Fibroblast of peridontal ligament (primary cell): ENCODE measurements at regions not wholly inside any gene's neighbourhood (a gene's known extent, or its start where the extent isn't known, plus 50 kb on each side); places are given as distances from the start of the nearest gene placed in this dataset.
"Not testable (repeated sequence)": the region's sequence is repeated elsewhere in the genome, so short reads cannot be mapped to it uniquely, and the experiment has no call there.

Experiments
- DNase-seq: peaks from one replicate; pipeline ENCODE4 v3.0.0-alpha.2; 2010; ENCODE audit errors: extremely low read depth

DNA sequence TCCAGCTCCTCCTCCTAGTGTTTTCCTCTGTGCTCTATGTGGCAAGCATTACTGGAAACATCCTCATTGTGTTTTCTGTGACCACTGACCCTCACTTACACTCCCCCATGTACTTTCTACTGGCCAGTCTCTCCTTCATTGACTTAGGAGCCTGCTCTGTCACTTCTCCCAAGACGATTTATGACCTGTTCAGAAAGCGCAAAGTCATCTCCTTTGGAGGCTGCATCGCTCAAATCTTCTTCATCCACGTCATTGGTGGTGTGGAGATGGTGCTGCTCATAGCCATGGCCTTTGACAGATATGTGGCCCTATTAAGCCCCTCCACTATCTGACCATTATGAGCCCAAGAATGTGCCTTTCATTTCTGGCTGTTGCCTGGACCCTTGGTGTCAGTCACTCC lies 64.0 kb downstream of the OR4F15 start:
- DNase-seq = not testable (repeated sequence)

DNA sequence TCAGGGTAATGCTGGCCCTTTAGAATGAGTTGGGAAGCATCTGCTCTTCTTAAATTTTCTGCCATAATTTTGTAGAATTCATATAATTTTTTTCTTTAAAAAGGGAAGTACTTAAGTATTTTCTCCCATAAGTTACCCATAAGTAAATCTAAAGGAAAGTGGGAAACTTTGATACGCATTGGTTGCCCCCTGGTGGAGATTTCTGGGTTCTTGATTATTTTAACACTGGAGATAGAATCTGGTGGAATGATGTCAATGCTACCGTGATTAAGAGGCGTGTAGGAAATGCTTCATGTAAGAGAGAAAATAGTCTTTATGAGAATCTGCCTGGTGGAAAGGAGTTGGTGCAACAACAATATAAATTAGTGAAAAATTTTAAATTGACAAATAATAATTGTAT lies 65.6 kb downstream of the OR4F15 start:
- peak; percentile 38 for DNase-seq

DNA sequence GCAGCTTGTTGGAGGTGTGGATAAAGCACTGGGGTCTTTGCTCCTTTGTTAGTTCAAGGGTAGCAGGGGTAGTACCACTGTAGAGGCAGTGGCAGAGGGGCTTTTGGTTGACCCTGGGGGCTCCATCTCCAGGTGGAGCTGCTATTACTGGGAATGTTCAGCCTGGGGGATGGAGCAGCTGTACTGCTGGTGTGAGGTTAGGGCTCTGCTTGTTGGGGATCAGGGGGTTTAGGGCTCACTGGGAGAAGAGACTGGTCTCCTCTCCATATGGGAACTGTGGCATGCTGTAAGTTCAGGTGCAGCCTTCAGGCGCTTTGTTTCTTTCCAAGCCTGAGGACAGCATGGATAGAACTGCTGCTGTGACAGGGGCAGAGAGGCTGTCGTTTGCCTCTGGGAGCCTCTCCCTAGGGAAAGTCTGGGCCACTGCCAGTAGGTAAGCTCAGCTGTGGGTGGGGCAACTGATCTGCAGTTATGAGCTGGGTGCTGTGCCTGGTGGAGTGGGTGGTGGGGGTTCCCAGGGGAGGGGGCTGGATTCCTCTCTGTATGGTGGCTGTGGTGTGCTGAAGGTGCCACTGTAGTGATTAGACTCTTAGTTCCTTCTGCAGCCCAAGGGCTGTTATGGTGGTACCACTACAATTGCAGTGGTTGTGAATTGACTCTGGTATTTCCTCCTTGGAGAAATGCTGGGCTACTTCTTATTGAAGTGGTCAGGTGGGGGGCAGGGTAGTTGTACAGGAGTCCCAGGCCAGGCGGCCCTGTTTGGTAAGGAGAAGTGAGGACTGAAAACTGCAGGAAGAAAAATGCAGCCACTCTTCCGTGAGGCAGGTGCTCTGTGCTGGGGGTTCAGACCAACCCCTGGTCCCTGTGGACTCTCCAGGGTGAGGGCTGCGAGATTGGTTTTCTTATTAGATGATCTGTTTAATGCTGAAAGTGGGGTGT lies 100.6 kb downstream of the OR4F15 start:
- not testable (repeated sequence) for DNase-seq

DNA sequence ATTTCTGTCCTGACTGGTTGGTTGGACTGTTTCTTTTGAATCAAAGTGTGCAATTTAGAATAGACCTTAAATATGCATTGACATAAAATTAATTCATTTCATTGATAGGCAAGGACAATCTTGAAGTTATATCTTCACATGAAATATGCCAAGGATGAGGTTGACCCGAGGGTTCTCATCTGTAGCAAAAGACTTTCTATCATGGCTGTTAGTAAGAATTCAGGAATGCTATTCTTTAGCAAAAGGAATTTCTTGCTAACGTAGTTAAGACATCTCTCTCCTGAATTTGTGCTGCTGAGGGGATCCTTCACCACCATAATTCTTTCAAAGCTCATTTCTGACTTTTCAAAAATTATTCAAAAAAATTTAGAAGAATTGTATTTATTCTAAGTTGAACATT lies 112.6 kb downstream of the OR4F15 start:
- not testable (repeated sequence) for DNase-seq

DNA sequence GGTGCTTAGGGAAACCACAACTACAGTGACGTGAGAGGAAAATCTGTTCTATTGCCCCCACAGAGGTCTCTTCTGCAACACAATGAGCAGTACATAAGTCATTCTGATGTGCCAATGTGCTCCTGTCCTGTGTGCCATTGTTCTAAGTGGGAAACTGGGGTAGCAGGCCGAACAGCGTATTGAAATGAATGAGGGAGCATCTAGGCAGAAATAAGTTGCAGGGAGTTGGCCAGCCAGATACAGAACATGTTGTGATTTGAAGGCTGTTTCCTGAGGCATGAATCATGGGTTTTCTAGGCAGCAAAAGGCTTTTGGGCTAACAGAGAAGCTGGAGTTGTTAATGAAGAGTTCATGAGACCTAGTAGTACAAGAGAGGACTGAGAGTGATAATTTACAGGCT lies 122.5 kb downstream of the OR4F15 start:
- not testable (repeated sequence) for DNase-seq

DNA sequence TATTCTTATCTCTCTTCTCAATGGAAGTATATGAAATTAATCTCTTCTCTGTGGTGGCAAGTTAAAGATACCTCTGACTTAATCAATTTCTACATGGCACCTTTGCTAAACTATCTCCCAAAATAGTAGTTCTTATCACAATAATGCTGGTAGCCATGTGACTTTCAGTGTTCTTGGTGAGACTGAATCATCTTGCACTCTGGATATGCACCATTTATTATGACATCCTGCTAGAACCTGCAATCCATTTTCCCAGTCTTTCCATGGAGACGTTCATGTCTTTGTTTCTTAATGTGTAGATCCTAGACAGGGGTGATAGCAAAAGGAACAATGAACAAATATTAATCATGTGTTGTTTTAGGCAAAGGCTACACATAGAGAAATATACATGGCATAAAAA lies 125.4 kb downstream of the OR4F15 start:
- DNase-seq = not testable (repeated sequence)

DNA sequence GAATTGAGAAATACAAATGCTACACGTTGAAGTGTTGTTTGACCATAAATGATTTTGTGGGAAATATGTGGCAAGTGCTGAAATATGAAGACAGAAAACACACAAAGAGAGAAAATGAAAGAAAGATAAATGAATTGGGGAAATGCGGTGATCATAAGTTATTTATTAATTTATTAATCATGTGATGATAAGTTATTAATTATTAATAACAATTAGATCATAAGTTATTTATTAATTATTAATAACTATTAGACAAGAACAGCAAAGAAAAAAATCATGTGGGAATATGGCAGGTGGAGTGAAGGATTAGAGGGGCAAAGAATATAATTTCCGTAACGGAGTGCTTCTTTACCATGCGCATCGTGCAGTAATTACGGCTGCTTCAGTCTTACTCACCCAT lies 126.6 kb downstream of the OR4F15 start:
- not testable (repeated sequence) for DNase-seq

DNA sequence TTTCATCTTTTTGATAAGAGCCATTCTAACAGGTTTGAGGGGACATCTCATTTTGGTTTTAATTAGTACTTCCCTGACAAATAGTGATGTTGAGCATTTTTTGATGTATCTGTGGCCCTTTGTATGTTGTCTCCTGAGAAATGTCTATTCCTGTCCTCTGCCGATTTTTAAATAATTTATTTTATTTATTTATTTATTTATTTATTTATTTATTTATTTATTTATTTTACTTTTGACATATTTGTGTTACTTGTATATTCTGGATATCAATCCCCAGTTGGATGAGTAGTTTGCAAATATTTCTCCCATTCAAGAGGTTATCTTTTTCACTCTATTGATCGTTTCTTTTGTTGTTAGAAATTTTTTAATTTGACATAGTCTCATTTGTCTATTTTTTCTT lies 133.9 kb downstream of the OR4F15 start:
- DNase-seq = not testable (repeated sequence)

DNA sequence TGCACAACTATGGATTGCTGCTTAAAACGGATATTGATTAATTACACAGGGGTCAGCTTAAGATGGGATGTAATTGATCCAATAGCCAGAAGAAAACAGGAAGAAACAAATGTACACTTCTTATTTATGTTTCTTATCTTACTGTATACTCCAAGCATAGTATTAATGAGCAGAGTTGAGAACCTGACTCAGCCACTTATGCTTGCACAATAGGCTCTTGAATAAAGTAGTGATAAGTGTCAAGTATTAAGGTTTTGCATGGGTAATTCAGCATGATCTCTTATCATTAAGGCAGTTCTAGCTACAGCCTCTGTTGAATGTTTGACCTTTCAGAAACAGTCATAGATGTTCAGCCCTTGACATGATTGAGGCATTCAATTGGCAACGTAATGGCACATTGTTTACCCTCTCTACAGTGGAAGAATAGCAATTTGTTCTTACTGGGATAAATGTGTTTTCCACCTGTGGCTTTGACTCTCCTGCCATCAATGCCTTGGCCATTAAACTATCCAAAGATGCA lies 136.5 kb downstream of the OR4F15 start:
- not testable (repeated sequence) for DNase-seq

DNA sequence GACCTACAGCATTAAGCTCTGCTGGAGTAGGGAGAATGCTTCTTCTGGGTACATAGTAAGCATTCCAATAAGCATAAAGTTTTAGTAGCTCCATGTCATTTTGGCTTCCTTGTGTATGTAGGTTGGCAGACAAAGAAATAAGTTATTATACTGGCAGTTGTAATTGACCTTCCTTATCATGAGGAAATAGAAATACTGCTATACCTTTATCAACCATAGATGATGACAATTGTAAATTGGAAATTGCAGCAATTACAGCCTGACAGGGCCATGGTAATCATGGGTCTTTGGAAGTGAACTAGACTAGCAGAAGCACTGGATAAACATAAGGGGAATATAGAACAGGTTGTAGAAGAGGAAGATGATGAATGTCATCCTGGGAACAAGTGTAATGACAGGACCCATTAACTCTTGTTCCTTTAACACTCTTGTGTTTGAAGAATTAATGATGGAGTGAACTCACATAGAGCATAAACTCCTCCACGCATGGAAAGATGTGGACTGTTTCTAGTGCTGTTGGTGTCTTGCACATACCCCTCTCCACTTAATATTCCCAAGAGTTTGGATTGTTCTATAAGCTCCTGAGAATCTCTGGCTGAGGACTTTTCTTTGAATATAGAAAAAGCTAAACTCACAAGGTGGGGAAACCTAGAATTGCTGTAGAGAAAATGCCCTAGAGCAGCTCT lies 137.5 kb downstream of the OR4F15 start:
- DNase-seq = not testable (repeated sequence)

DNA sequence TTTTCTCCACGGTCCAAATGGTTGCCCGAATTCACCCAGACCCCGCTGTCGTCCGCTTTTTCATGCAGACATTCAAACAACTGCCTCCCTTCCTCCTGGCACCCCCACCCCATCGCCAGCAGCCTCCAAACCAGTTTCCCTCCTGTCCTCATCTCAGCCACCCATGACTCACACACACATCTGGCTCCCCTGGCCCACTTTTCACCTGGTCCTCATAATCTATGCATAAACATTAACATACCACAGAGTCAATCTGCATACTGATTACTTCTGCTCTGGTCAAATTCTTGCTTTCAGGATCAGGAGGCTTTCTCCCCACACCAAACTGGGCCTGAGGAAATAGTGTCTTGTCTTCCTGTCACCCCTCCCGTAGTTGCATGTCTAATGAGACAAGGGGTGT lies 142.0 kb downstream of the OR4F15 start:
- DNase-seq = not testable (repeated sequence)

DNA sequence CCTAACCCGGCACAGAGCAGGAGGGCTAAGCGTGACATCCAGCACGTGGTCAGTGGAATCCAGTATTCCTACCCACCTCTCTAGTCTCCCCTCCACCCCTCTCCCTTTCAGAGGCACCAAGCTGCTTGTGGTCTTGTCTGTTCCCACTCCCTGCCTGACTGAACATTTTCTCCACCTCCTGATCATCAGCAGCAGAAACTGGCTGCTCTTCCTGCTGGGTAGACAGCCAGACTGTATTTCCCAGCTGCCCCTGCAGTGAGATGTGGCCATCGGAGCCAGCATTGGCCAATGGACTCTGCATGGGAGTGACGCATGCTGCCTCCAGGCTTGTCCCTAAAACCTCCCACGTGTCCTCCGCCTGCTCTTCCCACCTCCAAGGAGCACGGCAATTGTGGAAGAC lies 143.8 kb downstream of the OR4F15 start:
- peak; percentile 56 for DNase-seq

DNA sequence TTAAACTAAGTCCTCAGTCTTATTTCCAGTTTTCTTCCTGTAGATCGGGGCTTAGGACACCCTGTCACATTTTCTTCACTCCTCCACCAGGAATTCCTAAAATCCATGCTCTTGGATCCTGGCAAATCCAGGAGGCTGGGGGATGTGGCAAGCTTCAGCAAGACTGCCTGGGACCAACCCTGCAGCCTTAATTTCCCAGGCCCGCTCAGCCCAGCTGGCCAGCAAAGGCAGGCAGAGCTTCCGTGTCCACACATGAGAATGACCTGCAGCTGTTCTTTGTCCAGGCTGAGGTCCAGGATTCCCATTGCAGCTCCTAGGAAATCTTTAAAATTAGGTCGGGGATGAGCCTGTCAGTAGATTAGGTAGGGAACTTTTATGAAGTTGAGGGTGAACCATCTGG lies 146.7 kb downstream of the OR4F15 start:
- DNase-seq = peak; percentile 20

DNA sequence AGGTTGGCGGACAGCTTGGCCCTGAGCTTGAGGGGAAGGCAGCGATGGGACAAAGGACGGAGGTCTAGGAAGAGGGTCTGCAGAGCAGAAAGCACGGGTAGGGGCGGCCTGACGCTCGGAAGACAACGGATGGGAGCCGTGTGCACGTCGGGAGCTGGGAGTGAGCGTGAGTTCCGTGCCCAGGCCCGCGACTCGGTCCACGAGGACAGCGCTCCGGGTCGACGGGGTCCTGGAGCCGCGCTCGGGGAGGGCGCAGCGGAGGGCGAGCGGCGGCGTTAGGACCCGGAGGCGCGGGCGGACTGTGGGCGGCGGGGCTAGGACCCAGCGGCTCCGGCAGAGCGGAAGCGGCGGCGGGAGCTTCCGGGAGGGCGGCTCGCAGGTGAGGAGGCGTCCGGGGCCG lies 149.3 kb downstream of the OR4F15 start:
- not testable (repeated sequence) for DNase-seq

DNA sequence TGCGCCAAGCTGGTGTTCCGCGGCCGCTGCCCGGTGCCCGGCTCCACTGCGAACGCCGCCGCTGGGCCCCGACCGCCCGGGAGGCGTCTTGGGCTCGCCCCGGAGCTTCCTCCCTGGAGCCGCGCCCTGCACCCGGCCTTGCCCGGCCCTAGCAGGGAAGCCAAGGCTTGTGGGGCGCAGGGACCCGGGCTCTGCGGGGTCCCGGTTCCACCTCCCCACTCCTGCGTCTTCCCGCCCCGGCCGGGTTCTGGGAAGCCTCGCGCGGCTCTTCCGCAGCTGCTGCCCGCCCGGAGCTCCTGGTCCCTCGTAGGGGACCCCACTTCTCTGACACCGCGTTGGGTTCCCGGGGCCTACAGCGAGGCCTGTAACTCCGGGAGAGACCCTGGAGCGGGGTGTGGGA lies 149.8 kb downstream of the OR4F15 start:
- not testable (repeated sequence) for DNase-seq

DNA sequence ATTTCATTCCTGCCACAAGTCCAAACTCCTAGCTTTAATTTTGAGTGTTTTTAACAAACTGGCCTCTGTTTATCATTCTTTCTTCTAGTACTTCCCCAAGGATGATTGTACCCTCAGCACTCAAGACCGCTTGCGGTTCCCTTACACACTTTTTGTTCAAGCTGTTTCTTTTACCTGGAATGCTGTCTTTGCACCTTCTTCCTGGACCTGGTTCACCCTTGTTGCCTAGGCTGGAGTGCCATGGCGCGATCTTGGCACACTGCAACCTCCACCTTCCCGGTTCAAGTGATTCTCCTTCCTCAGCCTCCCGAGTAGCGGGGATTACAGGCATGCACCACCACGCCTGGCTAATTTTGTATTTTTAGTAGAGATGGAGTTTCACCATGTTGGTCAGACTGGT lies 151.7 kb downstream of the OR4F15 start:
- DNase-seq = not testable (repeated sequence)

DNA sequence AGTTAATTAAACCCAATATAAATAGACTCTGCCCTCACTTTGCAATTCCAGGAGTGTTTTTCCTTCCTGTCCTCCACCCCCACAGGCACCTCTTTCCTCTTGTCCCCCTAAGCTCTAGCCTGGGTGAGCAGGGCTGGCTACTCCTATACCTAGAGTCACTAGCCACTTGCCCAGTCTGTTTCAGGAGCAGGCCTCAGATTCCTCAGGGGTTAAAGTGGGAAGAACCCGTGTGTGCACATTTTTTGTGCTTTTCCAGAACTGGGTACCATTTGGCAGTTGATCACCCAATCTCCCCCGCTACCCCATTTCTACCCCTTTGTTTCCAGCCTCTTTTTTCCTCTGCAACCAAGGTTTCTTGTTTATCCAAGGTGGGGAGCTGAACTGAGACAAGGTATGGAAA lies 153.4 kb downstream of the OR4F15 start:
- not testable (repeated sequence) for DNase-seq

DNA sequence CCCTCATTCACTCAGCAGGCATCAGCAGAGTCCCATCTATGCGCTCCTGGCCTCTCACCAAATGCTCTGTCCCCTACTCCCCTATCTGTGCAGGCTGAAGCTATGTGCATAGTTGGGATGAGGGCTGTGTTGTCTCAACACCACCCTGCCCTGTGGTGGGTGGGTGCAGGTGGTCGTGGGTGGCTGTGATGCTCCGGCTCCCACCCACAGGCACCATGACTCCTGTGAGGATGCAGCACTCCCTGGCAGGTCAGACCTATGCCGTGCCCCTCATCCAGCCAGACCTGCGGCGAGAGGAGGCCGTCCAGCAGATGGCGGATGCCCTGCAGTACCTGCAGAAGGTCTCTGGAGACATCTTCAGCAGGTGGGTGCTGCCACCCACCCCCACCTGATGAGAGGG lies 153.9 kb downstream of the OR4F15 start:
- not testable (repeated sequence) for DNase-seq

DNA sequence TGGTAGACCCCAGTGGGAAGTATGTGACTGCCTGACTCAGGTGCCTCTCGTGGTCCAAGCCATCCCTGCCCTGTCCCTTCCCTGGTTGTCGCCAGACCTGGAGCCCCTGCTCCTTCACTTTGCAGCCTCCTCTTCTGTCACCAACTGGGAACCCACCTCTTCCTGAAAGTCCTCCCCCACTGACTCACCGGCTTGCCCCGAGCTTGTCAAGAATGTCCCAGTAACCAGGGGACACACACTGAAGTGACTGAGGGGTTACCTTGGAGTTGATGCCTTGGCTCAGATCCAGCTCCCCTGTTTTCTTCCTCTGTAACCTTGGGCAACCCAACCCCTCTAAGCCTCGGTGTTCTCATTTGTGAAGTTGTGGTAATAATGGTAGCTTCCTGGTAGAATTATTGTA lies 155.4 kb downstream of the OR4F15 start:
- DNase-seq = not testable (repeated sequence)

DNA sequence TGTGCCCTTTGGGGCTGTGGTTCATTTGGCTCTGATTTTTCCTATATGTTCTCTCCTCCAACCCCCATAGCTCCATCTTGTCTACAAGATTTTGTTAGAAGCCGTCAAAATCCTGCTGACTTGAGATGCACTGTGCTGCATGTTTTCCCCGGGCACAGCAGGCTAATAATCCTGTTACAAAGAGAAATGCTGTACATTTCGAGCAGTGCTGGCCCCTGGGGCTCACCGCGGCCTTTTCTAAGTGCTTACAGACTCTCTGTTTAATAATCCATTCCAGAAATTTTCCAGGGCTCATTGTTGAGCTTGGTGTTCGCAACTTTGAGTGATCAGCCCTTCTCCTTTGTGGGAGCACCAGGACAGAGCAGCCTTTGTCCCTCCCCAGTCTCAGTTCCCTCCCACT lies 158.6 kb downstream of the OR4F15 start:
- DNase-seq = not testable (repeated sequence)

DNA sequence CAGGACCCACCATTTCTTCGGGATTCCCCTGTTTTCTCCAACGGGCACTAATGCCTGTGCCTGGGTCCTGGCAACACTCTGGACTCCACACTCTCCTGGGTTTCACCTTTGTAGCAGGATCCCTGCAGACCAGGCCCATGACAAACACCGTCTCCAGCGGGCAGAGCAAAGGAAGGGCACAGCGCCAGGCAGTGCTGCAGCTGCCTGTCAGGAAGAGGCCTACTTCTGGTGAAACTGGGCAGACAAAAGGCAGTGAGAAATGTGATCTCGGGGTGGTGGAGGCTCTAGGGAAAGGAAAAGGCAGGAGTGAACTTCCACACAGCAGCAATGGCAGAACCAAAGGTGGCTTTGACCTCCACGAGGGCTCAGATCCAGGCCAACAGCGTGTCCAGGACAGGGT lies 165.3 kb downstream of the OR4F15 start:
- not testable (repeated sequence) for DNase-seq

DNA sequence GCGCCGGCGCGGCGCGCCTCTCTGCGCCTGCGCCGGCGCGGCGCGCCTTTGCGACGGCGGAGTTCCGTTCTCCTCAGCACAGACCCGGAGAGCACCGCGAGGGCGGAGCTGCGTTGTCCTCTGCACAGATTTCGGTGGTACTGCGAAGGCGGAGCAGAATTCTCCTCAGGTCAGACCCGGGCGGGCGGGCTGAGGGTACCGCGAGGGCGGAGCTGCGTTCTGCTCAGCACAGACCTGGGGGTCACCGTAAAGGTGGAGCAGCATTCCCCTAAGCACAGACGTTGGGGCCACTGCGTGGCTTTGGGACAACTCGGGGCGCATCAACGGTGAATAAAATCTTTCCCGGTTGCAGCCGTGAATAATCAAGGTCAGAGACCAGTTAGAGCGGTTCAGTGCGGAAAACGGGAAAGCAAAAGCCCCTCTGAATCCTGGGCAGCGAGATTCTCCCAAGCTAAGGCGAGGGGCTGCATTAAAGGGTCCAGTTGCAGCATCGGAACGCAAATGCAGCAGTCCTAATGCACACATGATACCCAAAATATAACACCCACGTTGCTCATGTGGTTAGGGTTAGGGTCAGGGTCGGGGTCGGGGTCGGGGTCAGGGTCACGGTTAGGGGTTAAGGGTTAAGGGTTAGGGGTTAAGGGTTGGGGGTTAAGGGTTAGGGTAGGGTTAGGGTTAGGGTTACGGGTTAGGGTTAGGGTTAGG lies 168.4 kb downstream of the OR4F15 start:
- not testable (repeated sequence) for DNase-seq
